ENCODE measurements at regions not wholly inside any gene's neighbourhood (a gene's known extent, or its start where the extent isn't known, plus 50 kb on each side); places are given as distances from the start of the nearest gene placed in this dataset.
"Not testable (repeated sequence)": the region's sequence is repeated elsewhere in the genome, so short reads cannot be mapped to it uniquely, and the experiment has no call there.

- DNase-seq: peak; percentile 55
Observed at GRCh38 chr6:125597411-125598253, 151.8 kb upstream of the HEY2 start.

- DNase-seq: peak; percentile 23
Observed at GRCh38 chr6:125598422-125598821, 151.0 kb upstream of the HEY2 start.

- DNase-seq: no peak
Observed at GRCh38 chr6:125604257-125604656, 145.2 kb upstream of the HEY2 start.

- peak; percentile 42 for DNase-seq
Observed at GRCh38 chr6:125611573-125612344, 137.7 kb upstream of the HEY2 start.

- peak; percentile 38 for DNase-seq
Observed at GRCh38 chr6:125612345-125612846, 137.0 kb upstream of the HEY2 start.

GRCh38 chr6:125618629-125619028 is 130.8 kb upstream of the HEY2 start:
- no peak for DNase-seq

GRCh38 chr6:125623085-125623484 is 126.3 kb upstream of the HEY2 start:
- no peak for DNase-seq

GRCh38 chr6:125631165-125631564 is 118.3 kb upstream of the HEY2 start:
- no peak for DNase-seq

- DNase-seq: not testable (repeated sequence)
Observed at GRCh38 chr6:125636011-125636410, 113.4 kb upstream of the HEY2 start.

- no peak for DNase-seq
Observed at GRCh38 chr6:125636671-125637070, 112.8 kb upstream of the HEY2 start.

GRCh38 chr6:125637207-125637606 is 112.2 kb upstream of the HEY2 start:
- no peak for DNase-seq

- DNase-seq: no peak
Observed at GRCh38 chr6:125639466-125640020, 109.9 kb upstream of the HEY2 start.

- no peak for DNase-seq
Observed at GRCh38 chr6:125640441-125641150, 108.8 kb upstream of the HEY2 start.

- not testable (repeated sequence) for DNase-seq
Observed at GRCh38 chr6:125643967-125644661, 105.3 kb upstream of the HEY2 start.

- no peak for DNase-seq
Observed at GRCh38 chr6:125647391-125647790, 102.0 kb upstream of the HEY2 start.

GRCh38 chr6:125653752-125654151 is 95.7 kb upstream of the HEY2 start:
- DNase-seq: not testable (repeated sequence)

- no peak for DNase-seq
Observed at GRCh38 chr6:125655511-125655910, 93.9 kb upstream of the HEY2 start.

- no peak for DNase-seq
Observed at GRCh38 chr6:125656287-125656870, 93.1 kb upstream of the HEY2 start.

- no peak for DNase-seq
Observed at GRCh38 chr6:125658136-125658535, 91.3 kb upstream of the HEY2 start.

GRCh38 chr6:125658759-125659431 is 90.5 kb upstream of the HEY2 start:
- no peak for DNase-seq

GRCh38 chr6:125659887-125660286 is 89.5 kb upstream of the HEY2 start:
- DNase-seq: no peak

Data from NCI-H1092 treated with DMSO at 0.1 percent for 48 hours (cell line).